Endothelial cell of umbilical vein (primary cell): ENCODE measurements at regions not wholly inside any gene's neighbourhood (a gene's known extent, or its start where the extent isn't known, plus 50 kb on each side); places are given as distances from the start of the nearest gene placed in this dataset.

ENCODE experiments used
- BruUV-seq: library from RNA; stranded (reverse); fragments of 400-500 nt; replicated peaks from 2 replicates; lab custom pipeline; 2021; lab: Mats Ljungman, UMichigan
- CTCF ChIA-PET: fragments of 300-600, 350-600 bp; sonication (Branson Sonifier 250); formaldehyde crosslinking; loops from one replicate; lab custom pipeline; 2021; ENCODE audit warnings: antibody characterized with exemption, inconsistent platforms; lab: Charles Lee
- POLR2A ChIA-PET: fragments of 300-600, 350-600 bp; sonication (Branson Sonifier 250); formaldehyde crosslinking; loops from one replicate; lab custom pipeline; 2021; ENCODE audit warnings: antibody characterized with exemption, inconsistent platforms; lab: Charles Lee
- DNase-seq: peaks from one replicate; pipeline ENCODE4 v3.0.0-alpha.2; 2011; ENCODE audit warnings: low read depth, low spot score
- FAIRE-seq: peaks from 2 replicates; lab custom pipeline; 2011; peaks lifted over from hg19 to GRCh38; lab: Jason Lieb, UNC
- H2AFZ ChIP-seq: 2 replicates; pipeline ENCODE4 v1.6.0; 2012; ENCODE audit warnings: low read depth, low read length, control low read depth, inconsistent platforms
- H3K27ac ChIP-seq: 2 replicates; pipeline ENCODE4 v1.5.1; 2011; ENCODE audit warnings: low read depth, mild to moderate bottlenecking, control low read depth, low read length, moderate library complexity; ENCODE audit not compliant: insufficient read depth
- H3K27me3 ChIP-seq, 2 experiments: 2 replicates each; pipeline versions ENCODE4 v1.6.0 to v1.6.1; 2011; ENCODE audit warnings: low read length in 2 of 2, mixed read lengths in 1 of 2; ENCODE audit not compliant: control insufficient read depth in 2 of 2, insufficient read depth in 2 of 2
- H3K36me3 ChIP-seq, 2 experiments: 2 replicates in 1 of 2; 3 replicates in 1 of 2; pipeline ENCODE4 v1.5.1; 2011; ENCODE audit warnings: low read length in 2 of 2, mild to moderate bottlenecking in 1 of 2, moderate library complexity in 1 of 2; ENCODE audit not compliant: control insufficient read depth in 2 of 2, insufficient read depth in 2 of 2; ENCODE audit errors: extremely low read depth in 1 of 2
- H3K4me1 ChIP-seq: 3 replicates; pipeline ENCODE4 v1.5.1; 2011; ENCODE audit warnings: mild to moderate bottlenecking, low read length; ENCODE audit not compliant: control insufficient read depth, insufficient read depth; ENCODE audit errors: extremely low read depth
- H3K4me2 ChIP-seq: 2 replicates; pipeline ENCODE4 v1.6.1; 2011; ENCODE audit warnings: low read length, control low read depth, mixed read lengths; ENCODE audit not compliant: insufficient read depth
- H3K4me3 ChIP-seq, 3 experiments: fragments of 200-600 bp in 1 of 3; sonication (generic), shearing (Covaris generic) in 1 of 3; replicated peaks in 1 of 3; 2 replicates each; pipeline ENCODE4 v1.5.1; 2011 to 2016; ENCODE audit warnings: control low read depth in 3 of 3, low read length in 3 of 3, mild to moderate bottlenecking in 2 of 3, inconsistent platforms in 1 of 3, low read depth in 1 of 3, moderate library complexity in 1 of 3; ENCODE audit not compliant: insufficient read depth in 1 of 3
- H3K79me2 ChIP-seq: 2 replicates; pipeline ENCODE4 v1.6.0; 2012; ENCODE audit warnings: low read length, inconsistent platforms; ENCODE audit not compliant: control insufficient read depth, insufficient read depth
- H3K9ac ChIP-seq: replicated peaks from 2 replicates; pipeline ENCODE3; 2011; ENCODE audit warnings: low read length, control low read depth; ENCODE audit not compliant: insufficient read depth; ENCODE audit errors: extremely low read depth
- H3K9me1 ChIP-seq: replicated peaks from 3 replicates; pipeline ENCODE4 v1.6.0; 2011; ENCODE audit warnings: mild to moderate bottlenecking, low read length; ENCODE audit not compliant: control insufficient read depth, insufficient read depth; ENCODE audit errors: extremely low read depth
- H3K9me3 ChIP-seq: replicated peaks from 2 replicates; pipeline ENCODE4 v1.5.1; 2012; ENCODE audit warnings: low read length, inconsistent platforms; ENCODE audit not compliant: control insufficient read depth, insufficient read depth
- H4K20me1 ChIP-seq: replicated peaks from 2 replicates; pipeline ENCODE3; 2011; ENCODE audit warnings: mild to moderate bottlenecking, low read length; ENCODE audit not compliant: control insufficient read depth, insufficient read depth; ENCODE audit errors: extremely low read depth
- EZH2 ChIP-seq: IDR thresholded peaks from 2 replicates; pipeline ENCODE4 v1.6.1; 2012; ENCODE audit warnings: borderline replicate concordance, low read depth, mild to moderate bottlenecking, moderate library complexity, low read length, inconsistent platforms; ENCODE audit not compliant: severe bottlenecking
- FOS ChIP-seq: IDR thresholded peaks from 2 replicates; pipeline ENCODE4 v1.6.1; 2011; ENCODE audit warnings: mild to moderate bottlenecking, low read length, moderate library complexity, borderline replicate concordance; ENCODE audit not compliant: insufficient read depth
- GATA2 ChIP-seq: IDR thresholded peaks from 2 replicates; pipeline ENCODE4 v1.7.0; 2011; ENCODE audit warnings: low read depth, mild to moderate bottlenecking, moderate library complexity, mixed read lengths, low read length; ENCODE audit not compliant: insufficient read length, insufficient read depth
- JUN ChIP-seq: IDR thresholded peaks from 2 replicates; pipeline ENCODE4 v1.6.1; 2011; ENCODE audit warnings: borderline replicate concordance, low read depth; ENCODE audit not compliant: insufficient read length, insufficient read depth
- MYC ChIP-seq: IDR thresholded peaks from one replicate; pipeline ENCODE4 v1.6.1; 2011; ENCODE audit warnings: mild to moderate bottlenecking, low read depth, low read length
- POLR2A ChIP-seq: IDR thresholded peaks from 2 replicates; pipeline ENCODE4 v1.6.1; 2012; ENCODE audit warnings: low read depth, mild to moderate bottlenecking, control low read depth, low read length
- POLR2AphosphoS5 ChIP-seq: IDR thresholded peaks from 2 replicates; pipeline ENCODE4 v1.6.1; 2012; ENCODE audit warnings: low read depth, mild to moderate bottlenecking, control low read depth, low read length, moderate library complexity; ENCODE audit not compliant: insufficient read depth
- dilution Hi-C: fragments of 300-500 bp; cut with MboI; formaldehyde crosslinking; loops from one replicate; pipeline ENCODE4 v1.15.0; 2019; ENCODE audit warnings: low sequenced_read_pairs; ENCODE audit not compliant: extremely low pct_ligation_motif_present
- intact Hi-C: fragments of 100-400 bp; cut with micrococcal nuclease; formaldehyde crosslinking; loops from one replicate; pipeline ENCODE4 v1.10.0; 2022
- TF ChIP-seq, protein P1 (sequence below): IDR thresholded peaks from 2 replicates; pipeline ENCODE4 v1.6.1; 2011; ENCODE audit not compliant: insufficient read depth, insufficient read length
- TF ChIP-seq, protein P2 (sequence below), 2 donors: IDR thresholded peaks; 1 replicate in 1 of 2; 2 replicates in 1 of 2; pipeline ENCODE4 v1.5.1; 2011; ENCODE audit warnings: low read length in 2 of 2, mild to moderate bottlenecking in 2 of 2, moderate library complexity in 2 of 2, control low read depth in 1 of 2, inconsistent platforms in 1 of 2, low read depth in 1 of 2; ENCODE audit not compliant: insufficient read depth in 1 of 2; ENCODE audit errors: extremely low read depth in 1 of 2

DNA sequence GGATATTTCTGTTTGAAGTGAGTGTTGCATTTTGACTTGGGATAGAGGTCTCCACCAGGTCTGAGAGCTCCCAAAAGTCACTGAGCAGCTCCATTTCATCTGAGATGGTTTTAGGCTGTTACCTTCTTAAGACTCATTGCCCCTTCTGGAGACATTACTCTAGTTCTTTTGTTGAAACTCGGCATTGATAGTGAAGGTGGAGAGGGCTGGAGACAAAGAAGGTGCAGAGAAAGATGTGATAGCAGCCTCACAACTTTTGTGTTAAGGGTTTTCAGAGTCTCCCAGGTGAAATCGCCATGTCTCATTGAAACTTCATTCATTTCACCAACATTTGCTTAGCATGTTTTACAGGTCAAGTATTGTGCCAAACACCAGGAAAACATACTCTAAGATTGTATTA lies 219.6 kb downstream of the INSIG2 start:
- Histone ChIP-seq H3K4me2 (no peak overlapping the region), H3K27me3 (no peaks in the 10 kb centered on the region), H4K20me1 (no peaks in the 10 kb centered on the region), H3K36me3 (no peaks in the 10 kb centered on the region), H3K4me3 (no peak overlapping the region), H3K27ac (no peak overlapping the region), H2AFZ (no peak overlapping the region), H3K9me3 (no peaks in the 10 kb centered on the region), H3K9ac (no peak overlapping the region), H3K9me1 (no peaks in the 10 kb centered on the region), H3K79me2 (no peaks in the 10 kb centered on the region), H3K4me1 (peaks cover 6% of the 10 kb centered on the region)
- intact Hi-C loops (no loop called here), dilution Hi-C loops (no loop called here)
- TF ChIP-seq MYC (no peak), POLR2A (no peak), GATA2 (no peak), FOS (no peak), EZH2 (no peak), POLR2AphosphoS5 (no peak), JUN (no peak)
- TF ChIP-seq, protein P1, sequence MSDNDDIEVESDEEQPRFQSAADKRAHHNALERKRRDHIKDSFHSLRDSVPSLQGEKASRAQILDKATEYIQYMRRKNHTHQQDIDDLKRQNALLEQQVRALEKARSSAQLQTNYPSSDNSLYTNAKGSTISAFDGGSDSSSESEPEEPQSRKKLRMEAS, result no peak
- TF ChIP-seq, protein P2, sequence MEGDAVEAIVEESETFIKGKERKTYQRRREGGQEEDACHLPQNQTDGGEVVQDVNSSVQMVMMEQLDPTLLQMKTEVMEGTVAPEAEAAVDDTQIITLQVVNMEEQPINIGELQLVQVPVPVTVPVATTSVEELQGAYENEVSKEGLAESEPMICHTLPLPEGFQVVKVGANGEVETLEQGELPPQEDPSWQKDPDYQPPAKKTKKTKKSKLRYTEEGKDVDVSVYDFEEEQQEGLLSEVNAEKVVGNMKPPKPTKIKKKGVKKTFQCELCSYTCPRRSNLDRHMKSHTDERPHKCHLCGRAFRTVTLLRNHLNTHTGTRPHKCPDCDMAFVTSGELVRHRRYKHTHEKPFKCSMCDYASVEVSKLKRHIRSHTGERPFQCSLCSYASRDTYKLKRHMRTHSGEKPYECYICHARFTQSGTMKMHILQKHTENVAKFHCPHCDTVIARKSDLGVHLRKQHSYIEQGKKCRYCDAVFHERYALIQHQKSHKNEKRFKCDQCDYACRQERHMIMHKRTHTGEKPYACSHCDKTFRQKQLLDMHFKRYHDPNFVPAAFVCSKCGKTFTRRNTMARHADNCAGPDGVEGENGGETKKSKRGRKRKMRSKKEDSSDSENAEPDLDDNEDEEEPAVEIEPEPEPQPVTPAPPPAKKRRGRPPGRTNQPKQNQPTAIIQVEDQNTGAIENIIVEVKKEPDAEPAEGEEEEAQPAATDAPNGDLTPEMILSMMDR (IDR thresholded peaks at IDR 0.05; ENCODE audit: extremely low read depth in 1 of 2, insufficient read depth in 1 of 2, low read depth in 1 of 2, low read length in 2 of 2), result no peak
- FAIRE-seq (no peak), DNase-seq (no peak)
- BruUV-seq, result no TSS peak
- CTCF ChIA-PET, result no interaction called here
- POLR2A ChIA-PET, result no interaction called here
